ENCODE measurements at regions not wholly inside any gene's neighbourhood (a gene's known extent, or its start where the extent isn't known, plus 50 kb on each side); places are given as distances from the start of the nearest gene placed in this dataset.

GRCh38 chr12:98319716-98320425, 195.5 kb upstream of the TMPO start:
- TF ChIP-seq CTCF (IDR thresholded peaks at IDR 0.05) = no peak
- no peak for TF ChIP-seq EZH2 (IDR thresholded peaks at IDR 0.05)
- no peak for TF ChIP-seq EZH2phosphoT487 (IDR thresholded peaks at IDR 0.05)
